Calu3 (cell line): ENCODE measurements at regions not wholly inside any gene's neighbourhood (a gene's known extent, or its start where the extent isn't known, plus 50 kb on each side); places are given as distances from the start of the nearest gene placed in this dataset.

Experiments used
- BruUV-seq: library from RNA; stranded (reverse); fragments of 400-500 nt; replicated peaks from 2 replicates; lab custom pipeline; 2021; lab: Mats Ljungman, UMichigan
- CTCF ChIA-PET: fragments of 300-600 bp; sonication (Branson Sonifier 250); formaldehyde crosslinking; loops from one replicate; lab custom pipeline; 2022; ENCODE audit warnings: antibody characterized with exemption; lab: Charles Lee
- DNase-seq: peaks from one replicate; pipeline ENCODE4 v3.0.0; 2022
- H3K27ac Mint-ChIP-seq: one replicate; pipeline ENCODE4 v1.8.0; 2022; ENCODE audit warnings: mixed read lengths; ENCODE audit not compliant: unreplicated experiment
- H3K27me3 Mint-ChIP-seq: one replicate; pipeline ENCODE4 v1.8.0; 2022; ENCODE audit warnings: mixed read lengths; ENCODE audit not compliant: unreplicated experiment
- H3K36me3 Mint-ChIP-seq: one replicate; pipeline ENCODE4 v1.8.0; 2022; ENCODE audit warnings: mild to moderate bottlenecking, moderate library complexity, mixed read lengths; ENCODE audit not compliant: insufficient read depth, unreplicated experiment
- H3K4me1 Mint-ChIP-seq: one replicate; pipeline ENCODE4 v1.8.0; 2022; ENCODE audit warnings: mild to moderate bottlenecking, low read depth, mixed read lengths; ENCODE audit not compliant: unreplicated experiment
- H3K4me3 Mint-ChIP-seq: one replicate; pipeline ENCODE4 v1.8.0; 2022; ENCODE audit warnings: mild to moderate bottlenecking, low read depth, moderate library complexity, mixed read lengths; ENCODE audit not compliant: unreplicated experiment
- H3K9me3 Mint-ChIP-seq: one replicate; pipeline ENCODE4 v1.8.0; 2022; ENCODE audit warnings: low read depth, mixed read lengths; ENCODE audit not compliant: unreplicated experiment
- intact Hi-C: fragments of 100-400 bp; cut with micrococcal nuclease; formaldehyde crosslinking; loops from one replicate; pipeline ENCODE4 v1.10.0; 2022; ENCODE audit not compliant: unreplicated experiment
- TF ChIP-seq, protein P1 (sequence below): fragments of 200-600 bp; IDR thresholded peaks from one replicate; pipeline ENCODE4 v1.8.0; 2022; ENCODE audit warnings: antibody characterized with exemption; ENCODE audit not compliant: unreplicated experiment

- peak; percentile 62 for DNase-seq
- BruUV-seq: no TSS peak
- H3K4me1 Mint-ChIP-seq: no peaks in the 10 kb centered on the region
- H3K36me3 Mint-ChIP-seq: no peaks in the 10 kb centered on the region
- H3K9me3 Mint-ChIP-seq: no peaks in the 10 kb centered on the region
- intact Hi-C loops: loop anchor here (1.0 to 2.0 kb wide), 2 partner anchors 40 to 165 kb away; no protein-coding TSS in a partner anchor
- H3K27ac Mint-ChIP-seq: no peak overlapping the region
- no peak overlapping the region for H3K4me3 Mint-ChIP-seq
- CTCF ChIA-PET: no interaction called here
- H3K27me3 Mint-ChIP-seq: peaks cover 13% of the 10 kb centered on the region
- TF ChIP-seq, protein P1, sequence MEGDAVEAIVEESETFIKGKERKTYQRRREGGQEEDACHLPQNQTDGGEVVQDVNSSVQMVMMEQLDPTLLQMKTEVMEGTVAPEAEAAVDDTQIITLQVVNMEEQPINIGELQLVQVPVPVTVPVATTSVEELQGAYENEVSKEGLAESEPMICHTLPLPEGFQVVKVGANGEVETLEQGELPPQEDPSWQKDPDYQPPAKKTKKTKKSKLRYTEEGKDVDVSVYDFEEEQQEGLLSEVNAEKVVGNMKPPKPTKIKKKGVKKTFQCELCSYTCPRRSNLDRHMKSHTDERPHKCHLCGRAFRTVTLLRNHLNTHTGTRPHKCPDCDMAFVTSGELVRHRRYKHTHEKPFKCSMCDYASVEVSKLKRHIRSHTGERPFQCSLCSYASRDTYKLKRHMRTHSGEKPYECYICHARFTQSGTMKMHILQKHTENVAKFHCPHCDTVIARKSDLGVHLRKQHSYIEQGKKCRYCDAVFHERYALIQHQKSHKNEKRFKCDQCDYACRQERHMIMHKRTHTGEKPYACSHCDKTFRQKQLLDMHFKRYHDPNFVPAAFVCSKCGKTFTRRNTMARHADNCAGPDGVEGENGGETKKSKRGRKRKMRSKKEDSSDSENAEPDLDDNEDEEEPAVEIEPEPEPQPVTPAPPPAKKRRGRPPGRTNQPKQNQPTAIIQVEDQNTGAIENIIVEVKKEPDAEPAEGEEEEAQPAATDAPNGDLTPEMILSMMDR: peak; percentile 66
These were observed 82.7 kb downstream of the NOC3L start for GRCh38 chr10:94279835-94280709.

GRCh38 chr10:94281654-94282053, 81.1 kb downstream of the NOC3L start:
- no peak overlapping the region for H3K27ac Mint-ChIP-seq
- H3K36me3 Mint-ChIP-seq: no peaks in the 10 kb centered on the region
- no peak for DNase-seq
- CTCF ChIA-PET: no interaction called here
- H3K9me3 Mint-ChIP-seq: no peaks in the 10 kb centered on the region
- no TSS peak for BruUV-seq
- H3K27me3 Mint-ChIP-seq: peaks cover 13% of the 10 kb centered on the region
- H3K4me1 Mint-ChIP-seq: no peaks in the 10 kb centered on the region
- intact Hi-C loops: loop anchor here (2.0 kb wide), 1 partner anchor 163 kb away; no protein-coding TSS in a partner anchor
- TF ChIP-seq, protein P1: no peak
- H3K4me3 Mint-ChIP-seq: no peak overlapping the region

- H3K9me3 Mint-ChIP-seq: no peaks in the 10 kb centered on the region
- no peak overlapping the region for H3K4me3 Mint-ChIP-seq
- BruUV-seq: no TSS peak
- TF ChIP-seq, protein P1: no peak
- H3K36me3 Mint-ChIP-seq: no peaks in the 10 kb centered on the region
- CTCF ChIA-PET: no interaction called here
- no peak overlapping the region for H3K27ac Mint-ChIP-seq
- intact Hi-C loops: no loop called here
- H3K27me3 Mint-ChIP-seq: peaks cover 13% of the 10 kb centered on the region
- no peaks in the 10 kb centered on the region for H3K4me1 Mint-ChIP-seq
- no peak for DNase-seq
These were observed 80.4 kb downstream of the NOC3L start for GRCh38 chr10:94282369-94282768.
